WTC11 (cell line): ENCODE measurements at regions not wholly inside any gene's neighbourhood (a gene's known extent, or its start where the extent isn't known, plus 50 kb on each side); places are given as distances from the start of the nearest gene placed in this dataset.

ENCODE experiments used
- CREM ChIP-seq: sonication (generic); formaldehyde crosslinking; IDR thresholded peaks from 2 replicates; pipeline ENCODE4 v1.8.1; 2022; ENCODE audit warnings: mild to moderate bottlenecking, missing genetic modification reagents, moderate library complexity
- GABPB1 ChIP-seq: sonication (generic); formaldehyde crosslinking; IDR thresholded peaks from 2 replicates; pipeline ENCODE4 v1.8.1; 2023; ENCODE audit warnings: mild to moderate bottlenecking, missing genetic modification reagents
- TF ChIP-seq, protein P1 (sequence below): fragments of 200-600 bp; IDR thresholded peaks from 2 replicates; pipeline ENCODE4 v1.8.0; 2022; ENCODE audit warnings: antibody characterized with exemption
- TF ChIP-seq, protein P2 (sequence below): sonication (generic); formaldehyde crosslinking; IDR thresholded peaks from 2 replicates; pipeline ENCODE4 v1.8.0; 2023; ENCODE audit warnings: missing genetic modification reagents
- TF ChIP-seq, protein P3 (sequence below): sonication (generic); formaldehyde crosslinking; IDR thresholded peaks from 2 replicates; pipeline ENCODE4 v1.8.0; 2022; ENCODE audit warnings: mild to moderate bottlenecking, missing genetic modification reagents
- TF ChIP-seq, protein P4 (sequence below): sonication (generic); formaldehyde crosslinking; conservative IDR thresholded peaks from 2 replicates; pipeline ENCODE4 v1.8.1; 2022; ENCODE audit warnings: mild to moderate bottlenecking, missing genetic modification reagents
- TF ChIP-seq, protein P5 (sequence below): sonication (generic); formaldehyde crosslinking; IDR thresholded peaks from 2 replicates; pipeline ENCODE4 v1.8.1; 2022; ENCODE audit warnings: missing genetic modification reagents, borderline replicate concordance
- TF ChIP-seq, protein P6 (sequence below): sonication (generic); formaldehyde crosslinking; IDR thresholded peaks from 2 replicates; pipeline ENCODE4 v1.8.0; 2023; ENCODE audit warnings: mild to moderate bottlenecking, missing genetic modification reagents
- TF ChIP-seq, protein P7 (sequence below): sonication (generic); formaldehyde crosslinking; IDR thresholded peaks from 2 replicates; pipeline ENCODE4 v1.8.1; 2023; ENCODE audit warnings: mild to moderate bottlenecking, missing genetic modification reagents, borderline replicate concordance

DNA sequence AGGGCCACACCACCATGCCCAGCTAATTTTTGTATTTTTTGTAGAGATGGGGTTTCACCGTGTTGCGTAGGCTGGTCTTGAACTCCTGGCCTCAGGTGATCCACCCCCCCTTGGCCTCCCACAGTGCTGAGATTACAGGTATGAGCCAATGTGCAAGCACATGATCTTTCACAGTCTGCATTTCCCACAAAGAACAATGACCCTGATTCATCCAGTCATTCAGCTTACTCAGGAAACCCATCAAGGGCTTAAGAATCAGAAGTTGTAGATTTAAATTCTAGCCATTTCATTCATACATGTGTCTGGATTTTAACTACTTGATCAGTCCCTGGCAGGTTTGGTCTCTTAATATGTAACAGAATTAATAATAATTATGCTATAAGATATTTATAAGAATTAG is 2065.7 kb downstream of the MRPL39 start:
- TF ChIP-seq, protein P1, sequence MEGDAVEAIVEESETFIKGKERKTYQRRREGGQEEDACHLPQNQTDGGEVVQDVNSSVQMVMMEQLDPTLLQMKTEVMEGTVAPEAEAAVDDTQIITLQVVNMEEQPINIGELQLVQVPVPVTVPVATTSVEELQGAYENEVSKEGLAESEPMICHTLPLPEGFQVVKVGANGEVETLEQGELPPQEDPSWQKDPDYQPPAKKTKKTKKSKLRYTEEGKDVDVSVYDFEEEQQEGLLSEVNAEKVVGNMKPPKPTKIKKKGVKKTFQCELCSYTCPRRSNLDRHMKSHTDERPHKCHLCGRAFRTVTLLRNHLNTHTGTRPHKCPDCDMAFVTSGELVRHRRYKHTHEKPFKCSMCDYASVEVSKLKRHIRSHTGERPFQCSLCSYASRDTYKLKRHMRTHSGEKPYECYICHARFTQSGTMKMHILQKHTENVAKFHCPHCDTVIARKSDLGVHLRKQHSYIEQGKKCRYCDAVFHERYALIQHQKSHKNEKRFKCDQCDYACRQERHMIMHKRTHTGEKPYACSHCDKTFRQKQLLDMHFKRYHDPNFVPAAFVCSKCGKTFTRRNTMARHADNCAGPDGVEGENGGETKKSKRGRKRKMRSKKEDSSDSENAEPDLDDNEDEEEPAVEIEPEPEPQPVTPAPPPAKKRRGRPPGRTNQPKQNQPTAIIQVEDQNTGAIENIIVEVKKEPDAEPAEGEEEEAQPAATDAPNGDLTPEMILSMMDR, result no peak
- TF ChIP-seq, protein P2, sequence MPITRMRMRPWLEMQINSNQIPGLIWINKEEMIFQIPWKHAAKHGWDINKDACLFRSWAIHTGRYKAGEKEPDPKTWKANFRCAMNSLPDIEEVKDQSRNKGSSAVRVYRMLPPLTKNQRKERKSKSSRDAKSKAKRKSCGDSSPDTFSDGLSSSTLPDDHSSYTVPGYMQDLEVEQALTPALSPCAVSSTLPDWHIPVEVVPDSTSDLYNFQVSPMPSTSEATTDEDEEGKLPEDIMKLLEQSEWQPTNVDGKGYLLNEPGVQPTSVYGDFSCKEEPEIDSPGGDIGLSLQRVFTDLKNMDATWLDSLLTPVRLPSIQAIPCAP (CRISPR knock-in tag), result no peak
- TF ChIP-seq CREM (CRISPR knock-in tag) (no peak), GABPB1 (CRISPR knock-in tag) (no peak)
- TF ChIP-seq, protein P3, sequence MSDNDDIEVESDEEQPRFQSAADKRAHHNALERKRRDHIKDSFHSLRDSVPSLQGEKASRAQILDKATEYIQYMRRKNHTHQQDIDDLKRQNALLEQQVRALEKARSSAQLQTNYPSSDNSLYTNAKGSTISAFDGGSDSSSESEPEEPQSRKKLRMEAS, result no peak
- TF ChIP-seq, protein P4, sequence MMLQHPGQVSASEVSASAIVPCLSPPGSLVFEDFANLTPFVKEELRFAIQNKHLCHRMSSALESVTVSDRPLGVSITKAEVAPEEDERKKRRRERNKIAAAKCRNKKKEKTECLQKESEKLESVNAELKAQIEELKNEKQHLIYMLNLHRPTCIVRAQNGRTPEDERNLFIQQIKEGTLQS, result no peak
- TF ChIP-seq, protein P5, sequence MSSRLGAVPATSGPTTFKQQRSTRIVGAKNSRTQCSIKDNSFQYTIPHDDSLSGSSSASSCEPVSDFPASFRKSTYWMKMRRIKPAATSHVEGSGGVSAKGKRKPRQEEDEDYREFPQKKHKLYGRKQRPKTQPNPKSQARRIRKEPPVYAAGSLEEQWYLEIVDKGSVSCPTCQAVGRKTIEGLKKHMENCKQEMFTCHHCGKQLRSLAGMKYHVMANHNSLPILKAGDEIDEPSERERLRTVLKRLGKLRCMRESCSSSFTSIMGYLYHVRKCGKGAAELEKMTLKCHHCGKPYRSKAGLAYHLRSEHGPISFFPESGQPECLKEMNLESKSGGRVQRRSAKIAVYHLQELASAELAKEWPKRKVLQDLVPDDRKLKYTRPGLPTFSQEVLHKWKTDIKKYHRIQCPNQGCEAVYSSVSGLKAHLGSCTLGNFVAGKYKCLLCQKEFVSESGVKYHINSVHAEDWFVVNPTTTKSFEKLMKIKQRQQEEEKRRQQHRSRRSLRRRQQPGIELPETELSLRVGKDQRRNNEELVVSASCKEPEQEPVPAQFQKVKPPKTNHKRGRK, result no peak
- TF ChIP-seq, protein P6, sequence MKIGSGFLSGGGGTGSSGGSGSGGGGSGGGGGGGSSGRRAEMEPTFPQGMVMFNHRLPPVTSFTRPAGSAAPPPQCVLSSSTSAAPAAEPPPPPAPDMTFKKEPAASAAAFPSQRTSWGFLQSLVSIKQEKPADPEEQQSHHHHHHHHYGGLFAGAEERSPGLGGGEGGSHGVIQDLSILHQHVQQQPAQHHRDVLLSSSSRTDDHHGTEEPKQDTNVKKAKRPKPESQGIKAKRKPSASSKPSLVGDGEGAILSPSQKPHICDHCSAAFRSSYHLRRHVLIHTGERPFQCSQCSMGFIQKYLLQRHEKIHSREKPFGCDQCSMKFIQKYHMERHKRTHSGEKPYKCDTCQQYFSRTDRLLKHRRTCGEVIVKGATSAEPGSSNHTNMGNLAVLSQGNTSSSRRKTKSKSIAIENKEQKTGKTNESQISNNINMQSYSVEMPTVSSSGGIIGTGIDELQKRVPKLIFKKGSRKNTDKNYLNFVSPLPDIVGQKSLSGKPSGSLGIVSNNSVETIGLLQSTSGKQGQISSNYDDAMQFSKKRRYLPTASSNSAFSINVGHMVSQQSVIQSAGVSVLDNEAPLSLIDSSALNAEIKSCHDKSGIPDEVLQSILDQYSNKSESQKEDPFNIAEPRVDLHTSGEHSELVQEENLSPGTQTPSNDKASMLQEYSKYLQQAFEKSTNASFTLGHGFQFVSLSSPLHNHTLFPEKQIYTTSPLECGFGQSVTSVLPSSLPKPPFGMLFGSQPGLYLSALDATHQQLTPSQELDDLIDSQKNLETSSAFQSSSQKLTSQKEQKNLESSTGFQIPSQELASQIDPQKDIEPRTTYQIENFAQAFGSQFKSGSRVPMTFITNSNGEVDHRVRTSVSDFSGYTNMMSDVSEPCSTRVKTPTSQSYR, result no peak
- TF ChIP-seq, protein P7, sequence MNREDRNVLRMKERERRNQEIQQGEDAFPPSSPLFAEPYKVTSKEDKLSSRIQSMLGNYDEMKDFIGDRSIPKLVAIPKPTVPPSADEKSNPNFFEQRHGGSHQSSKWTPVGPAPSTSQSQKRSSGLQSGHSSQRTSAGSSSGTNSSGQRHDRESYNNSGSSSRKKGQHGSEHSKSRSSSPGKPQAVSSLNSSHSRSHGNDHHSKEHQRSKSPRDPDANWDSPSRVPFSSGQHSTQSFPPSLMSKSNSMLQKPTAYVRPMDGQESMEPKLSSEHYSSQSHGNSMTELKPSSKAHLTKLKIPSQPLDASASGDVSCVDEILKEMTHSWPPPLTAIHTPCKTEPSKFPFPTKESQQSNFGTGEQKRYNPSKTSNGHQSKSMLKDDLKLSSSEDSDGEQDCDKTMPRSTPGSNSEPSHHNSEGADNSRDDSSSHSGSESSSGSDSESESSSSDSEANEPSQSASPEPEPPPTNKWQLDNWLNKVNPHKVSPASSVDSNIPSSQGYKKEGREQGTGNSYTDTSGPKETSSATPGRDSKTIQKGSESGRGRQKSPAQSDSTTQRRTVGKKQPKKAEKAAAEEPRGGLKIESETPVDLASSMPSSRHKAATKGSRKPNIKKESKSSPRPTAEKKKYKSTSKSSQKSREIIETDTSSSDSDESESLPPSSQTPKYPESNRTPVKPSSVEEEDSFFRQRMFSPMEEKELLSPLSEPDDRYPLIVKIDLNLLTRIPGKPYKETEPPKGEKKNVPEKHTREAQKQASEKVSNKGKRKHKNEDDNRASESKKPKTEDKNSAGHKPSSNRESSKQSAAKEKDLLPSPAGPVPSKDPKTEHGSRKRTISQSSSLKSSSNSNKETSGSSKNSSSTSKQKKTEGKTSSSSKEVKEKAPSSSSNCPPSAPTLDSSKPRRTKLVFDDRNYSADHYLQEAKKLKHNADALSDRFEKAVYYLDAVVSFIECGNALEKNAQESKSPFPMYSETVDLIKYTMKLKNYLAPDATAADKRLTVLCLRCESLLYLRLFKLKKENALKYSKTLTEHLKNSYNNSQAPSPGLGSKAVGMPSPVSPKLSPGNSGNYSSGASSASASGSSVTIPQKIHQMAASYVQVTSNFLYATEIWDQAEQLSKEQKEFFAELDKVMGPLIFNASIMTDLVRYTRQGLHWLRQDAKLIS (CRISPR knock-in tag), result no peak
